Dermis blood vessel endothelial cell (primary cell): ENCODE measurements at regions not wholly inside any gene's neighbourhood (a gene's known extent, or its start where the extent isn't known, plus 50 kb on each side); places are given as distances from the start of the nearest gene placed in this dataset.
A peak's percentile ranks its signal among the peaks of the same experiment; 100 is the strongest.
"Not testable (repeated sequence)": the region's sequence is repeated elsewhere in the genome, so short reads cannot be mapped to it uniquely, and the experiment has no call there.

Source experiments
- DNase-seq: peaks from one replicate; pipeline ENCODE4 v3.0.0; 2010

DNA sequence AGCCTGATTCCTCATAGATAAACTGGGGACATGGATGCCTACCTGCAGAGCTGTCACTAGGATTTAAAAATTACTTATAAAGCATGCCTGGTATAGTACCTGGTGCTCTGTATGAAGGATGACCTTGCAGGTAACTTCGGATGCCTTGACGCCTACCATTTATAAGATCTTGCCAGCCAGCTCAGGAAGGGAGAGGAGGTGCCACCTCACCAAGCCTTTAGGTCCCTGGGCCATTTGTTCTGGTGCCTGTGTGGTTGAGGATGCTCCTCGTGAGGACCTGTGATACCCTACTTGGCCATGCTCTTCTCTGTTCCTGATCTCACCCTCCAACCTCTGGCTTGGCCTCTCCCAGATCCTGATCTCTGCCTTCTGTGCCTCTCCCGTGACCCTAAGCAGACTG is 85.2 kb downstream of the FDX1 start:
- DNase-seq, result no peak

DNA sequence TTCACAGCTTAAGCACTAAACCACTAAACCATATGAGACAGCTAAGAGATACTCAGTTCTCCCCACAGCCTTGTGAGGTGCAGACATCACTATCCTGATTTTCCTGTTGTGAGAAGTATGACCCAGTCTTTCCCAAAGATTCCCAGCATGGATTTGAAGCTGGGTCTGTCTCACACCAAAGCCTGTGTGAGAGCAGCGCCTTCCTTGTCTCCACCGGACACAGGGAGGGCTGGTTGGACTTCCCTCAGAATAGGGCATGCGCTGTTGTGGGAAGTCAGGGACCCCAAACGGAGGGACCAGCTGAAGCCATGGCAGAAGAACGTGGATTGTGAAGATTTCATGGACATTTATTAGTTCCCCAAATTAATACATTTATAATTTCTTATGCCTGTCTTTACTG is 87.6 kb downstream of the FDX1 start:
- DNase-seq, result not testable (repeated sequence)

DNA sequence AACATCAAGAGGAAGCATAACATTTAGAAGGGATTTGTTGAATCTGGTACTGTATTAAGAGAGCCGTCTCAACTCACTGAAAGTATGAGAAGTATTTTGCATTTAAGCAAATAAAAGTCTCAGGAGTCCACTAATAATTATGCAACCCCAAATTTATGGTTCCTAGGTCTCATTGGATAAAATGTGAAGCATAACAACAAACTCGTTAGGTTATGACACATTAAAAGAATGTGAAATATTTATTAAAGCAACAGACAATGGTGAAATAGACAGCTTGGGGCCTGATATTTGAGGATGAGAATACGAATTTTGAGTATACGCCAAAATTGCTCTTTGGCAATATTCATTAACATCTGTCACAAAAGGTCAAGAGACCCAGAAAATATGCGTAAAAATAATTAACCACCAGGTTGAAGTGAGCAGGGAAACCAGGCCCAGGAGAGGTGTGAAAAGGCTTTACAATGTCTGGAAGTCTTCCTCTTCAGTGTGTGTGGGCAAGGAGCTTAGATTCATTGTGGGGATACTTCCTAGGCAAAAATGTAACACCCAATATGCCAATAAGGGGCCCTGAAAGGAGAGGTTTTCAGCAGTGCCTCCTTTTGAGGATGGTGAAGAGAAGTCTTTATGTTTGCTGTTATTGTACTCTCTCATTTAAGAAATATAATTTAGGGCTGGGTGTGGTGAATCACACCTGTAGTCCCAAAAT is 89.2 kb downstream of the FDX1 start:
- no peak for DNase-seq

DNA sequence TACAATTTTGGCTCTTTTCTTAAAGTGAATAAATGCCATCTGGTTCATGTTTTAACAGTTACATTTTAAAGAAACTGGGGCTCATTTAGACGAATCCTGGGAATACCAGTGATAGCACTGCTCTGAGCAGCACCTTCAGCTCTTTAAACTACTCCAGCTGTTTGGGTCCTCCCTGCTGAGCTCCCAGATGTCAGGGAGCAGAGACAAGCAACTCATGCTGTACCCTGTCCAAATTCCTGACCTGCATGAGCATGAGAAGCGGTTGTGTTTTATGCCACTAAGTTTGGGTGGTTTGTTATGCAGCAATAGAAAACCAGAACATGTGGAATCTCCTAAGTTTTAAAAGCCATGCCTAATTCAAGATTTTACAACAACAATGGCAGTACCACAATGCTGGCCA is 90.0 kb downstream of the FDX1 start:
- DNase-seq, result no peak

DNA sequence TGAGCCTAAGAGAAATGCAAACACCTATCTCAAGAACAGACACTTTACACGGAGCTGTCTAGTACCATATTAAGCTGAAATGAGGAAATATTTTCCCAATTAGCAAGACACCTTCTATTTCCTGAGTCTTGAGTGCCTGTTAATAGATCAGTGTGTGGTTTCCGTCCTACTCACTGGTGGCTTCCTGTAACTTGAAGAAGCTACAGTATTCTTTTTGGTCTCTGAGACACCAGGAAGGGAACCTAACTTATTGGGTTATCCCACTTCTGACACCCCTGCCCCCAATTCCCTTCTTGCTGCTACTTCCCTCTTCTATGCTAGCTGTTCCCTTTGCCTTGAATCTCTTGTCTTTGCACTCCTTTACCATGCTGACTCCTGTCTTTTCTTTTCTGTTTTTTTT is 92.7 kb downstream of the FDX1 start:
- DNase-seq, result peak; percentile 5

DNA sequence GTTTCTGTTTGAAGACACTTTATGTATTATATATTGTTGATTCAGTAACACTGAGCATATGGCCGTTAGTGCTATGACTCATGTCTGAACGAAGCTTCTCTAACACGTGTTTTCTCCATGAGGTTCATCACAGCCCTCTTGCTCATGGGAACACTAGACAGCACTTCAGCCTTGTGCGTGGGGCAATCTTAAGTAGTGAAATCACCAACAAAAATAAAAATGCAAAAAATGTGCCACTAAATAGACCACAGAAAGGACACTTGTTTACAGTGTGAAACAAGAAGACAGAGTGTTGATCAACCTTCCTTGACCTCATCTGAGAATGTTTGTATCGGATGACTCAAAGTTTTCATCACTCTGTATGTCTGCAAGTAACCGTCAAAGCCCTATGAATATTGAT is 94.5 kb downstream of the FDX1 start:
- DNase-seq, result no peak

DNA sequence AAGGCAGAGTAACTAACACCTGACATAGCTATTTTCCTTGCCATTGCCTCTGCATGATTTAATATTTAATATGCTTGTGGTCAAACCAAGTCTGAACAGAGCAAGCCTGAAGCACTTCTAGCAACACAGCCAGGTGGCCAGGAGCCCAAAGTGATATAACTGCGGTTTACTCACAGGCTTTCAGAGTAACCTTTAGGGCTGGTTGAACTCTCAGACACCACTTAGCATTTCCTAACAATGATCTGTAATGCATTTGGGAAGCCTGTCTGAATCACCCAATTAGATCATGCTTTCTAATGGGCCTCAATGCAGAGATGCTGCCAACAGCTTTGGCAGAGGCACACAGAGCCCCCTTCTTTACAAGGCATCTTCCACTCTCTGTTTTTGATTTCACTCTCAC is 96.1 kb downstream of the FDX1 start:
- DNase-seq, result no peak

DNA sequence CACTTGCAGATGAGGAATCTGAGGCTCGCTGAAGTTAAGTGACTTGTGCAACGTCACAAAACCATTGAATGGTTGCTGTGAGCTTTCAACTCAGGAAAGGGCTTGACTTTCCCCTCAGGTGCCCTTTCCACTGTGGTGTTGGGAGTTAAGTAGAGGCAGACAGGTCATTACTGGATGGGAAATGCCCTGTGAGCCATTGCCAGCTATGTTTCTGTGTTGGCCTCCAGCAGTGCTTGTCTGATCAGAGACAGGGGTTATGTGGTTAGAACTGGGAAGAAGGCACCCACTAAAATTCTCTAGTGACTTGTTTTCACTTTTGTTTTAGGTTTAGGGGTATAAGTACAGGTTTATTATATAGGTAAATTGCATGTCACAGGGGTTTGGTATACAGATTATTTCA is 96.6 kb downstream of the FDX1 start:
- no peak for DNase-seq
